ENCODE measurements at regions not wholly inside any gene's neighbourhood (a gene's known extent, or its start where the extent isn't known, plus 50 kb on each side); places are given as distances from the start of the nearest gene placed in this dataset.
"Not testable (repeated sequence)": the region's sequence is repeated elsewhere in the genome, so short reads cannot be mapped to it uniquely, and the experiment has no call there.

GRCh38 chr9:100714372-100715099 lies 136.7 kb downstream of the CAVIN4 start:
- DNase-seq (ENCODE audit: low read depth in 2 of 2), result peak in 1 of 2 experiments; percentile 50

GRCh38 chr9:100715100-100715380 lies 137.2 kb downstream of the CAVIN4 start:
- no peak for DNase-seq (ENCODE audit: low read depth in 2 of 2)

- DNase-seq (ENCODE audit: low read depth in 2 of 2), result no peak
Measured at GRCh38 chr9:100718717-100719116, 140.8 kb downstream of the CAVIN4 start.

GRCh38 chr9:100720922-100721321 lies 143.0 kb downstream of the CAVIN4 start:
- DNase-seq (ENCODE audit: low read depth in 2 of 2), result no peak

GRCh38 chr9:100724886-100725285 lies 147.0 kb downstream of the CAVIN4 start:
- no peak for DNase-seq (ENCODE audit: low read depth in 2 of 2)

- no peak for DNase-seq (ENCODE audit: low read depth in 2 of 2)
Measured at GRCh38 chr9:100725371-100725770, 147.5 kb downstream of the CAVIN4 start.

GRCh38 chr9:100729336-100729895 lies 151.5 kb downstream of the CAVIN4 start:
- no peak for DNase-seq (ENCODE audit: low read depth in 2 of 2)

GRCh38 chr9:100730086-100730485 lies 152.2 kb downstream of the CAVIN4 start:
- no peak for DNase-seq (ENCODE audit: low read depth in 2 of 2)

GRCh38 chr9:100731038-100731556 lies 153.2 kb downstream of the CAVIN4 start:
- no peak for DNase-seq (ENCODE audit: low read depth in 2 of 2)

- DNase-seq (ENCODE audit: low read depth in 2 of 2), result no peak
Measured at GRCh38 chr9:100731557-100731956, 153.7 kb downstream of the CAVIN4 start.

- DNase-seq (ENCODE audit: low read depth in 2 of 2), result no peak
Measured at GRCh38 chr9:100739208-100739607, 161.3 kb downstream of the CAVIN4 start.

GRCh38 chr9:100739666-100740065 lies 161.8 kb downstream of the CAVIN4 start:
- DNase-seq (ENCODE audit: low read depth in 2 of 2), result no peak

GRCh38 chr9:100748930-100749329 lies 171.1 kb downstream of the CAVIN4 start:
- DNase-seq (ENCODE audit: low read depth in 2 of 2), result not testable (repeated sequence)

- no peak for DNase-seq (ENCODE audit: low read depth in 2 of 2)
Measured at GRCh38 chr9:100756217-100756616, 178.3 kb downstream of the CAVIN4 start.

GRCh38 chr9:100759215-100759614 lies 181.3 kb downstream of the CAVIN4 start:
- DNase-seq (ENCODE audit: low read depth in 2 of 2), result no peak

GRCh38 chr9:100761276-100761802 lies 183.5 kb downstream of the CAVIN4 start:
- DNase-seq (ENCODE audit: low read depth in 2 of 2), result no peak

- no peak for DNase-seq (ENCODE audit: low read depth in 2 of 2)
Measured at GRCh38 chr9:100774326-100774725, 196.4 kb downstream of the CAVIN4 start.

GRCh38 chr9:100774962-100775361 lies 197.1 kb downstream of the CAVIN4 start:
- DNase-seq (ENCODE audit: low read depth in 2 of 2), result no peak

GRCh38 chr9:100775912-100776311 lies 198.0 kb downstream of the CAVIN4 start:
- no peak for DNase-seq (ENCODE audit: low read depth in 2 of 2)

- DNase-seq (ENCODE audit: low read depth in 2 of 2), result no peak
Measured at GRCh38 chr9:100784755-100785154, 206.9 kb downstream of the CAVIN4 start.

GRCh38 chr9:100785946-100786345 lies 208.1 kb downstream of the CAVIN4 start:
- no peak for DNase-seq (ENCODE audit: low read depth in 2 of 2)

GRCh38 chr9:100794738-100795269 lies 216.9 kb downstream of the CAVIN4 start:
- no peak for DNase-seq (ENCODE audit: low read depth in 2 of 2)

- no peak for DNase-seq (ENCODE audit: low read depth in 2 of 2)
Measured at GRCh38 chr9:100803956-100804355, 224.6 kb upstream of the PLPPR1 start.
